ENCODE measurements at regions not wholly inside any gene's neighbourhood (a gene's known extent, or its start where the extent isn't known, plus 50 kb on each side); places are given as distances from the start of the nearest gene placed in this dataset.

DNA sequence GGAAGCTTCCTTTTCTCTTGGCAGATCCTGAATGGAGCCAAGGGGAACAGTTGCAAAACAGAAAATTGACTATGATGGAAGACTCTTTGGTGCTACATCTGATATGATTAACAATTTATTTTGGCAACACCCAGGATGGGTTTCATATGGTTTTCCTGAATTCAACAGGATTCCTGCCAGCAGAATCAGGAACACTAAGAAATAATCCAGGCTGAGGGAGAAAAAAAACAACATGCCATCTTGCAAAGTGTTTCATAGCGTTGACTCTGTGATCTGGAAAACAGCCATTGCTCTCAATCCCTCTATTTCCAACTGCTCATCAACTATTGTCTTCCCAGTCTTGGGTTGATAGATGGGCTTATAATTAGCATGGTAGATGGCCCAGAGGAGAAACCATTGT lies 303.8 kb upstream of the KLF3 start:
- no peak for DNase-seq (ENCODE audit: extremely low spot score, unreplicated experiment)
- H3K27ac Mint-ChIP-seq: no peak overlapping the region
- TF ChIP-seq, protein P1, sequence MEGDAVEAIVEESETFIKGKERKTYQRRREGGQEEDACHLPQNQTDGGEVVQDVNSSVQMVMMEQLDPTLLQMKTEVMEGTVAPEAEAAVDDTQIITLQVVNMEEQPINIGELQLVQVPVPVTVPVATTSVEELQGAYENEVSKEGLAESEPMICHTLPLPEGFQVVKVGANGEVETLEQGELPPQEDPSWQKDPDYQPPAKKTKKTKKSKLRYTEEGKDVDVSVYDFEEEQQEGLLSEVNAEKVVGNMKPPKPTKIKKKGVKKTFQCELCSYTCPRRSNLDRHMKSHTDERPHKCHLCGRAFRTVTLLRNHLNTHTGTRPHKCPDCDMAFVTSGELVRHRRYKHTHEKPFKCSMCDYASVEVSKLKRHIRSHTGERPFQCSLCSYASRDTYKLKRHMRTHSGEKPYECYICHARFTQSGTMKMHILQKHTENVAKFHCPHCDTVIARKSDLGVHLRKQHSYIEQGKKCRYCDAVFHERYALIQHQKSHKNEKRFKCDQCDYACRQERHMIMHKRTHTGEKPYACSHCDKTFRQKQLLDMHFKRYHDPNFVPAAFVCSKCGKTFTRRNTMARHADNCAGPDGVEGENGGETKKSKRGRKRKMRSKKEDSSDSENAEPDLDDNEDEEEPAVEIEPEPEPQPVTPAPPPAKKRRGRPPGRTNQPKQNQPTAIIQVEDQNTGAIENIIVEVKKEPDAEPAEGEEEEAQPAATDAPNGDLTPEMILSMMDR (conservative IDR thresholded peaks at IDR 0.05): no peak
- H3K4me1 Mint-ChIP-seq (ENCODE audit: unreplicated experiment): peaks cover 6% of the 10 kb centered on the region
- H3K36me3 Mint-ChIP-seq: no peaks in the 10 kb centered on the region
- H3K9me3 Mint-ChIP-seq: peaks cover 4% of the 10 kb centered on the region
- H3K4me3 Mint-ChIP-seq: no peak overlapping the region
- H3K27me3 Mint-ChIP-seq: no peaks in the 10 kb centered on the region

DNA sequence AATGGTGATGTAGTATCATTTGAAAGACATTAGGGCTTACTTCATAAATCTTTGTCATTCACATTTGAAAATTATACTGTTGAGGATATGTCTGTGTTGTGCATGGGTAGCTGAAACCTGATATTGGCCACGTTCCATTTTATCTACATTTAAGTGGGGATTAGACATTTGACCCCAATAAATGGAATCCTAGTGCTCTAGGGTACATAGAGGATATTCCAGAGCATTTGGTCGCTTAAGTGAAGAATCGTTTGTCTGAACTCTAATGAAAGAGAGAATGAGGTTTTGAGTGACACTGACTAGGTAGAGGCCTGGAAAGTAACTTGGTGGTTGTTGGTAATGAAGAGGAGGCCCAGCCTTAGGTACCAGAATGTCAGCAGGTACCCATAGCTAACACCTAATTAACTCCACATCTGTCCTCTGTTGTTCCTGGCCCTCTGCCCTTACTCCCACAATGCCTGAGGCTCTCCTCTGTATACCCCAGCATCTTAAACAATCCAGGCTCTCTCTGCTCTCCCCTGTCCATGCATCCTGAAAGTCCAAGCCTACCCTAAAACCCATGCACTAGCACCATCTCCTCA lies 299.5 kb upstream of the KLF3 start:
- no peak overlapping the region for H3K27ac Mint-ChIP-seq
- no peak for DNase-seq (ENCODE audit: extremely low spot score, unreplicated experiment)
- H3K9me3 Mint-ChIP-seq: peaks cover 4% of the 10 kb centered on the region
- no peaks in the 10 kb centered on the region for H3K36me3 Mint-ChIP-seq
- TF ChIP-seq, protein P1 (conservative IDR thresholded peaks at IDR 0.05): no peak
- no peaks in the 10 kb centered on the region for H3K27me3 Mint-ChIP-seq
- H3K4me3 Mint-ChIP-seq: no peak overlapping the region
- H3K4me1 Mint-ChIP-seq (ENCODE audit: unreplicated experiment): peaks cover 22% of the 10 kb centered on the region

DNA sequence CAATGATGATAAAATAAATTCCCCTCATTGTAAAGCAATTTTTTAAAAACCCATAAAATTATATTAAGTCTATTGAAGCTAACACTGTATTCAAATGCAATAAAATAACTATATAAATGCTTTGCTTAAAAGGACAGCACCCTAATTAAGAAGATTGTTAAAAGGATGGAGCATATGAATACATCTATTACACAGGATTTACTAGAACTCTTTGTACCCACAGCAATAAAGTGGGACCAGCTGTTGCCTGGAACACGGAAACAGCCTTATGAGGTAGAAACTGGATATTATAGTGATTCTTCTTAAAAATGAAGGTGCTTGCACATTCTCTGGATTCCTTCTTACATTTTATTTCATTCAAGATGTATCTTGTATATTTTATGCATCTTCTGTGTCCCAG lies 298.7 kb upstream of the KLF3 start:
- Mint-ChIP-seq H3K36me3 (no peaks in the 10 kb centered on the region), H3K4me1 (ENCODE audit: unreplicated experiment) (peaks cover 22% of the 10 kb centered on the region), H3K4me3 (no peak overlapping the region), H3K9me3 (peaks cover 4% of the 10 kb centered on the region), H3K27ac (no peak overlapping the region), H3K27me3 (no peaks in the 10 kb centered on the region)
- DNase-seq (ENCODE audit: extremely low spot score, unreplicated experiment): no peak
- TF ChIP-seq, protein P1 (conservative IDR thresholded peaks at IDR 0.05): no peak

DNA sequence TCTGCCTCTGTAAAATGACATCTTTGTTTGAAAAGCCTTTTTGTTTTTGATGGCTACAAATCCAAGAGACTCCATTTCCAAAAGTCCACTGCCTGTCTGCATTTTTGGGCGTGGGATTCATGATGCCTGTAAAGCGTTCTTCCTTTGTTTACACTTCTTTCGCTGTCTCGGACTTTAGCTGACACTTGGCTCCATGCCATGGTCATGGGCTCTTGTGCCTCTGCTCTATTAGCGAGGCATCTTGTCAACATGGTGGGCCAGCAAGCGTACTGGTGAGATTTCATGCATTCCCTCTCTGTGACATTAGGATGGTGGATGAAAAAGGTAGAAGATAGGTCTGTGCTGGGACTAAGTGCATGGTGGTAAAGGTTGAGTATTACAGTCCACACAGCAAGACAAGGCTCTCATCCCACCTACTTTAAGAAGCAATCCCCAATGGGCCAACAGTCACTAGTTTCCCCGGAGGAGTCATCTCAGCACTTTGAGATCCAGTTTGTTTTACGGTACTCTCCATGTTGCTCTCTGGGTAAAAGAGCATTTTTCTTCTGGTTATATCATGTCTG lies 298.2 kb upstream of the KLF3 start:
- H3K27me3 Mint-ChIP-seq: no peaks in the 10 kb centered on the region
- TF ChIP-seq, protein P1 (conservative IDR thresholded peaks at IDR 0.05): no peak
- no peak overlapping the region for H3K4me3 Mint-ChIP-seq
- peaks cover 22% of the 10 kb centered on the region for H3K4me1 Mint-ChIP-seq (ENCODE audit: unreplicated experiment)
- H3K9me3 Mint-ChIP-seq: peaks cover 4% of the 10 kb centered on the region
- H3K36me3 Mint-ChIP-seq: no peaks in the 10 kb centered on the region
- no peak overlapping the region for H3K27ac Mint-ChIP-seq
- DNase-seq (ENCODE audit: extremely low spot score, unreplicated experiment): no peak

DNA sequence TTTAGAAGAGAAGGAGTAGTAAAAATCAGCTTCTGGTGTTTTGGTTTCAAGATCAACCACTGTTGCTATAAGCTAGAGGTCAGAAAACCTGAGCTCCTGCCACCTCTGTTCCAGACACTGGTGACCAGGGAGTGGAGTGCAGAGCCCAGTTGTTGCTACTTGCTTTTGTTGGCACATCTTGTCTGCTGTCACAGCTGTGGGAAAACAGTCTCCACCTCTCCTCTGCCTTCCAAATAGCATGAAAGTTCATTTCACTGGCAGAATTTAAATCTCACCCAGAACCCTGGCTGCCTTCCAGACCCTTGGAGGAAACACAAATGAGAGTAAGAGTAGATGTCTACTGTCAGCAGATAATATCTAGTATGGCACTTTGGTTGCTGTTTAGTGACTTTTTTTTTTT lies 297.5 kb upstream of the KLF3 start:
- Mint-ChIP-seq H3K9me3 (peaks cover 4% of the 10 kb centered on the region), H3K27ac (no peak overlapping the region), H3K4me1 (ENCODE audit: unreplicated experiment) (peaks cover 22% of the 10 kb centered on the region), H3K4me3 (no peak overlapping the region), H3K27me3 (no peaks in the 10 kb centered on the region), H3K36me3 (no peaks in the 10 kb centered on the region)
- no peak for DNase-seq (ENCODE audit: extremely low spot score, unreplicated experiment)
- TF ChIP-seq, protein P1 (conservative IDR thresholded peaks at IDR 0.05): no peak

Measured in type B pancreatic cell (in vitro differentiated cells).